ENCODE measurements at regions not wholly inside any gene's neighbourhood (a gene's known extent, or its start where the extent isn't known, plus 50 kb on each side); places are given as distances from the start of the nearest gene placed in this dataset.

DNA sequence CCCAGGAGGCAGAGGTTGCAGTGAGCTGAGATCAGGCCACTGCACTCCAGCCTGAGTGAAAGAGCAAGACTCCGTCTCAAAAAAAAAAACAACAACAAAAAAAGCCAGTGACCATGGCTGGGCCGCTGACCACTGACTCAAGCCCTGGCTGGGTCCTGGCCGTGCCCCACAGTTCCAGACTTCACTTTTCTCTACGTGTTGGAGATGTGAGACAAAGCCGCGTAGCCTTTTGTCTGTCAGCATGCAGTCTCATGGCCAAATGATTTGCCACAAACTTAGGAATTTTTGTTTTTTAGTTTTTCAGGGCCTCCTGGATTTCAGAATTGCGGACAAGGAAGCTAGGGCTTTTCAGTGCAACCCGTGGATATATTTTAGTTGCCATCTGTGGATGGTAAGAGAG, 89.3 kb upstream of the CIBAR2 start:
- TF ChIP-seq, protein P1, sequence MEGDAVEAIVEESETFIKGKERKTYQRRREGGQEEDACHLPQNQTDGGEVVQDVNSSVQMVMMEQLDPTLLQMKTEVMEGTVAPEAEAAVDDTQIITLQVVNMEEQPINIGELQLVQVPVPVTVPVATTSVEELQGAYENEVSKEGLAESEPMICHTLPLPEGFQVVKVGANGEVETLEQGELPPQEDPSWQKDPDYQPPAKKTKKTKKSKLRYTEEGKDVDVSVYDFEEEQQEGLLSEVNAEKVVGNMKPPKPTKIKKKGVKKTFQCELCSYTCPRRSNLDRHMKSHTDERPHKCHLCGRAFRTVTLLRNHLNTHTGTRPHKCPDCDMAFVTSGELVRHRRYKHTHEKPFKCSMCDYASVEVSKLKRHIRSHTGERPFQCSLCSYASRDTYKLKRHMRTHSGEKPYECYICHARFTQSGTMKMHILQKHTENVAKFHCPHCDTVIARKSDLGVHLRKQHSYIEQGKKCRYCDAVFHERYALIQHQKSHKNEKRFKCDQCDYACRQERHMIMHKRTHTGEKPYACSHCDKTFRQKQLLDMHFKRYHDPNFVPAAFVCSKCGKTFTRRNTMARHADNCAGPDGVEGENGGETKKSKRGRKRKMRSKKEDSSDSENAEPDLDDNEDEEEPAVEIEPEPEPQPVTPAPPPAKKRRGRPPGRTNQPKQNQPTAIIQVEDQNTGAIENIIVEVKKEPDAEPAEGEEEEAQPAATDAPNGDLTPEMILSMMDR (IDR thresholded peaks at IDR 0.05) = no peak
- TF ChIP-seq POLR2A (IDR thresholded peaks at IDR 0.05) = no peak
